ENCODE measurements at regions not wholly inside any gene's neighbourhood (a gene's known extent, or its start where the extent isn't known, plus 50 kb on each side); places are given as distances from the start of the nearest gene placed in this dataset.

GRCh38 chr5:10834695-10835094 lies 73.7 kb upstream of the DAP start:
- no peak for TF ChIP-seq POLR2A (IDR thresholded peaks at IDR 0.05)
- no peak for TF ChIP-seq CTCF (IDR thresholded peaks at IDR 0.05)

Data from thyroid gland (tissue), 4 donors.